GM21529 (cell line): ENCODE measurements at regions not wholly inside any gene's neighbourhood (a gene's known extent, or its start where the extent isn't known, plus 50 kb on each side); places are given as distances from the start of the nearest gene placed in this dataset.

ENCODE experiments used
- ATAC-seq: cut with Tn5 transposase; IDR thresholded peaks from one replicate; pipeline ENCODE4 v1.9.1; 2021; ENCODE audit not compliant: unreplicated experiment

- no peak for ATAC-seq
Measured at GRCh38 chr2:188199716-188200128, 92.0 kb upstream of the GULP1 start.

DNA sequence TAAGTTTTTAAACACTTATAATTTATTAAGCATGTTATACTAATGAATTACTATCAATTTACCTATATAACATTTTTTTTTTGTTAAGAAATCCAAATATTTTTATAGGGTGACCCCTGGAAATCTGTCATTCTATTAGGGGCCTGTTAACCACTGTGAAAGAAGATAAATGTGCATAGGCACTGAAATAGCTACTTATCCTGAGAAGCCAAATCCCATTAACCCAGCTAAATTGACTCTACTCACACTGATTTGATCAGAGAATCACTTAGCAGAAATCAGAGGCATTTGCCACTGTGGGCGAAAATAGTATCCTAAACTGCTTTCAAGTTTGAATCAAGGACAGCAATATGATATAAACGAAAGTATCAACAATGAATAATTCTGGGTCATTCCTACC is 90.0 kb upstream of the GULP1 start:
- ATAC-seq: no peak

- no peak for ATAC-seq
Measured at GRCh38 chr2:188202777-188203176, 88.9 kb upstream of the GULP1 start.

DNA sequence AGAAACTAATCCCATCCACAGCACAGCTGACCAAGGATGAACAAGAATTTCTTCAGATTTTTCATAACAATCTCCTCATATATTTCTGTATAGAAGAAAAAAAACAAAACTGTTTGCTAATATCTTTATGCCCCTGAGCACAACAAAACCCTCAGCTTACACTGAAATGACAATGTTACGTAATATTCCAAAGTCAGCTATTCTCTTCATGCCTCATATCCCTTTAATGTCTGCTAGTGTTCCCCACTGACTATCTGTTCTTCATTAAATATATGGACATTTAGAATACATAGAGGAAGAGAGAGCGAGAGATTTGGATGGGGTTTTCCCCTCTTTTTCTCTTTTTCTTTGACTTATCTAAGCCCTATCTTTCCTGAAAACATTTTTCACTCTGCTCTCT is 87.9 kb upstream of the GULP1 start:
- no peak for ATAC-seq

GRCh38 chr2:188204824-188205223 is 86.8 kb upstream of the GULP1 start:
- ATAC-seq: no peak

DNA sequence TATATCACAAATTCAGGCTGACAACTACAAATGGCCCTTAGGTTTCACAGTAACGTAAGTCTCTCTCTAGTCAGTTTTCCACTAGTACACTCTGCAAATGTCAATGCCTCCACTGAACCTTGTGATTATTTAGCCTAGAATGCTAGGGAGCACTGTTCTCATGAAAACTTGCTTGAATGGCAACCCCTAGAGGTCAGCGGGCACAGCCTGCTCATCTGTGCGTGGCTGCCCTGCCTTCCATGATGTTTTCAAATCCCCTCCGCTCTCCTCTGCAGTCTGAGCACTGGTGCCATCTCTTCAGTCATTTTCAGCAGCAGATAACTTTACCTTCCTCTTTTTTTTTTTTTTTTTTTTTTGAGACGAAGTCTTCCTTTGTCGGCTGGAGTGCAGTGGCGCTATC is 84.1 kb upstream of the GULP1 start:
- no peak for ATAC-seq

GRCh38 chr2:188209218-188209617 is 82.5 kb upstream of the GULP1 start:
- ATAC-seq: no peak

GRCh38 chr2:188217264-188217663 is 74.4 kb upstream of the GULP1 start:
- ATAC-seq: no peak

DNA sequence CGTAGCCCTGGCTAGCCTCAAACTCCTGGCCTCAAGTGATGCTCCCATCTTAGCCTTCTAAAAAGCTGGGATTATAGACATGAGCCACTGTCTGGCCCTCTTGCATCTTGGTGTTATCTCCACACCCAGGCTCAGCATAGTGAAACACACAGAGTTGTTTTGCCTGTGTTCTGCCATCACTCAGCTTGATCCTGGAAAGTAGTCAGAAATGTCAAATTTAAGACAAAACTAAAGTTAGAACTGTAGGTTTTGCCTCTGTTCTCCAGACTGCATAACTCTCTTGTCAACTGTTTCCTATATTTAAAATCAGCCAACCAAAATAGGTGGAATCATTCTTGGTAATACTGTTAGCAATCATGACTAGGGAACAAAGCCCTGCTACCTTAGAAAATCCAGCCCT is 72.1 kb upstream of the GULP1 start:
- ATAC-seq: no peak

GRCh38 chr2:188220535-188220934 is 71.1 kb upstream of the GULP1 start:
- ATAC-seq: no peak

GRCh38 chr2:188227713-188228112 is 64.0 kb upstream of the GULP1 start:
- no peak for ATAC-seq

- peak; percentile 93 for ATAC-seq
Measured at GRCh38 chr2:188235364-188235763, 56.3 kb upstream of the GULP1 start.

- no peak for ATAC-seq
Measured at GRCh38 chr2:188238386-188238785, 53.3 kb upstream of the GULP1 start.
